Ovary (tissue), 7 donors: ENCODE measurements at regions not wholly inside any gene's neighbourhood (a gene's known extent, or its start where the extent isn't known, plus 50 kb on each side); places are given as distances from the start of the nearest gene placed in this dataset.

Source experiments
- DNase-seq, 5 donors: peaks; one replicate each; pipeline ENCODE4 v3.0.0-alpha.2; 2019 to 2020
- H3K27ac ChIP-seq, 2 donors: fragments of 200-600 bp; one replicate each; pipeline versions ENCODE4 v1.5.1 to v1.8.0; 2019 to 2022
- H3K27me3 ChIP-seq: fragments of 200-600 bp; one replicate; pipeline ENCODE4 v1.8.0; 2022
- H3K36me3 ChIP-seq: fragments of 200-600 bp; sonication (generic); one replicate; pipeline ENCODE4 v1.5.1; 2019
- H3K4me1 ChIP-seq: one replicate; pipeline ENCODE4 v1.8.1; 2013; ENCODE audit warnings: mild to moderate bottlenecking, moderate library complexity; ENCODE audit not compliant: insufficient read depth
- H3K4me3 ChIP-seq: fragments of 200-600 bp; sonication (generic); one replicate; pipeline ENCODE4 v1.5.1; 2017
- H3K9me3 ChIP-seq, 2 donors: fragments of 200-600 bp in 1 of 2; sonication (generic) in 1 of 2; one replicate each; pipeline versions ENCODE4 v1.5.1 to v1.8.1; 2013 to 2019; ENCODE audit warnings: mild to moderate bottlenecking in 1 of 2, moderate library complexity in 1 of 2
- CTCF ChIP-seq, 3 donors: fragments of 450-650 bp in 2 of 3; fragments of 200-600 bp in 1 of 3; IDR thresholded peaks; one replicate each; pipeline versions ENCODE4 v1.5.1 to v1.8.0; 2016 to 2022; ENCODE audit warnings: antibody characterized with exemption in 3 of 3, mild to moderate bottlenecking in 1 of 3
- EP300 ChIP-seq: sonication (generic); formaldehyde crosslinking; IDR thresholded peaks from one replicate; pipeline ENCODE4 v1.6.1; 2017; ENCODE audit warnings: antibody characterized with exemption
- POLR2A ChIP-seq: fragments of 450-650 bp; IDR thresholded peaks from one replicate; pipeline ENCODE4 v1.6.1; 2017; ENCODE audit warnings: antibody characterized with exemption, mild to moderate bottlenecking, moderate library complexity
- WGBS, 3 donors: extraction: QIAGEN DNeasy Blood & Tissue Kit in 1 of 3; methylation state at CpG; one replicate each; pipeline versions ENCODE4 v1.1.5 to v1.1.7; 2013 to 2017; 5-methylcytosine and 5-hydroxymethylcytosine counted together
- intact Hi-C, 4 donors: fragments of 100-400 bp; cut with DNase I; formaldehyde crosslinking; loops; one replicate each; pipeline versions ENCODE4 v1.11.0 to v1.15.1; 2022 to 2023
- donor health status: DM: no; HTN: no; CAD: no; lungs with moderate emphysema.
- donor health status: DM: no; HTN: no; CAD: no.
- donor health status: Bipolar disorder and iron deficiency.
- donor health status: DM: no; HTN: no; CAD: no.
- donor health status: DM: yes; HTN: yes; CAD: no.

- no peaks in the 10 kb centered on the region for H3K27me3 ChIP-seq
- TF ChIP-seq EP300: no peak
- TF ChIP-seq POLR2A: no peak
- TF ChIP-seq CTCF (IDR thresholded peaks at IDR 0.05): no peak
- H3K27ac ChIP-seq: no peak overlapping the region
- H3K4me3 ChIP-seq: no peak overlapping the region
- 90 to 94% (median 93%) methylated on average over 6 of the region's 6 CpGs for WGBS, 3 donors
- no peak for DNase-seq
- intact Hi-C loops: no loop called here
- no peaks in the 10 kb centered on the region for H3K4me1 ChIP-seq
- no peaks in the 10 kb centered on the region for H3K36me3 ChIP-seq
- no peaks in the 10 kb centered on the region for H3K9me3 ChIP-seq
Measured at GRCh38 chr21:35363458-35363857, 314.4 kb upstream of the RUNX1 start.

- intact Hi-C loops: no loop called here
- Histone ChIP-seq H3K4me3 (no peak overlapping the region), H3K9me3 (no peaks in the 10 kb centered on the region), H3K27ac (no peak overlapping the region), H3K36me3 (no peaks in the 10 kb centered on the region), H3K4me1 (no peaks in the 10 kb centered on the region), H3K27me3 (no peaks in the 10 kb centered on the region)
- no peak for TF ChIP-seq EP300
- no peak for TF ChIP-seq CTCF (IDR thresholded peaks at IDR 0.05)
- no peak for TF ChIP-seq POLR2A
- no peak for DNase-seq
Measured at GRCh38 chr21:35361988-35362387, 312.9 kb upstream of the RUNX1 start.

GRCh38 chr21:35360870-35361570, 311.9 kb upstream of the RUNX1 start:
- DNase-seq: no peak
- TF ChIP-seq EP300: no peak
- 67 to 76% (median 73%) methylated on average over 6 of the region's 6 CpGs for WGBS, 3 donors

GRCh38 chr21:35359076-35359475, 310.0 kb upstream of the RUNX1 start:
- no peak for DNase-seq
- Histone ChIP-seq H3K27ac (no peak overlapping the region), H3K27me3 (no peaks in the 10 kb centered on the region), H3K36me3 (no peaks in the 10 kb centered on the region), H3K9me3 (no peaks in the 10 kb centered on the region), H3K4me3 (no peak overlapping the region), H3K4me1 (no peaks in the 10 kb centered on the region)
- intact Hi-C loops: no loop called here
- TF ChIP-seq CTCF (IDR thresholded peaks at IDR 0.05) (no peak), POLR2A (no peak), EP300 (no peak)
- 42 to 56% (median 43%) methylated on average over 2 of the region's 2 CpGs for WGBS, 3 donors

More at GRCh38 chr21:35360870-35361570, 311.9 kb upstream of the RUNX1 start:
- Histone ChIP-seq H3K4me1 (no peaks in the 10 kb centered on the region), H3K27ac (no peak overlapping the region), H3K27me3 (no peaks in the 10 kb centered on the region), H3K4me3 (no peak overlapping the region), H3K9me3 (no peaks in the 10 kb centered on the region), H3K36me3 (no peaks in the 10 kb centered on the region)
- intact Hi-C loops: no loop called here

- Histone ChIP-seq H3K27me3 (no peaks in the 10 kb centered on the region), H3K4me3 (no peak overlapping the region), H3K36me3 (no peaks in the 10 kb centered on the region), H3K4me1 (no peaks in the 10 kb centered on the region), H3K9me3 (no peaks in the 10 kb centered on the region), H3K27ac (no peak overlapping the region)
- DNase-seq: no peak
- TF ChIP-seq EP300 (no peak), POLR2A (no peak), CTCF (IDR thresholded peaks at IDR 0.05) (no peak)
- intact Hi-C loops: no loop called here
- WGBS, 3 donors: 48 to 63% (median 53%) methylated on average over 2 of the region's 2 CpGs
Measured at GRCh38 chr21:35358008-35358407, 308.9 kb upstream of the RUNX1 start.
